ENCODE measurements at regions not wholly inside any gene's neighbourhood (a gene's known extent, or its start where the extent isn't known, plus 50 kb on each side); places are given as distances from the start of the nearest gene placed in this dataset.

DNA sequence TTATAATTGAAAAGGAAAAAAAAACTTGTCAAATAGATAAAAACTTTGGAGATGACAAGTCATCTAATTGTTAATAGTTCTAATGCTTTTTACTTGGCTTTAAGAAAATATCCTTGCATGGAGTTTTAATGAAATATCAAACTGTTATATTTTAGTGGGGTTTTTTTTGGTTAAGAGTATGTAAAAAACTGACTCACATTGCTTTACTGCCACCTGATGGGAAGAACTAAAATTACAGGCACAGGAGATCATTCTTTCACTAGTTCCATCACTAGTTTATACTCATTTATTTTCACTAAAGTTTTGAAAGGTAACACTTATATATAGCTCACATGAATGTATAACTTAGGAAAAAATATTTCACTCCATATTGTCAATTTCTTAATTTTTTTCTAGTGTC, 309.1 kb downstream of the LMBRD1 start:
- TF ChIP-seq, protein P1, sequence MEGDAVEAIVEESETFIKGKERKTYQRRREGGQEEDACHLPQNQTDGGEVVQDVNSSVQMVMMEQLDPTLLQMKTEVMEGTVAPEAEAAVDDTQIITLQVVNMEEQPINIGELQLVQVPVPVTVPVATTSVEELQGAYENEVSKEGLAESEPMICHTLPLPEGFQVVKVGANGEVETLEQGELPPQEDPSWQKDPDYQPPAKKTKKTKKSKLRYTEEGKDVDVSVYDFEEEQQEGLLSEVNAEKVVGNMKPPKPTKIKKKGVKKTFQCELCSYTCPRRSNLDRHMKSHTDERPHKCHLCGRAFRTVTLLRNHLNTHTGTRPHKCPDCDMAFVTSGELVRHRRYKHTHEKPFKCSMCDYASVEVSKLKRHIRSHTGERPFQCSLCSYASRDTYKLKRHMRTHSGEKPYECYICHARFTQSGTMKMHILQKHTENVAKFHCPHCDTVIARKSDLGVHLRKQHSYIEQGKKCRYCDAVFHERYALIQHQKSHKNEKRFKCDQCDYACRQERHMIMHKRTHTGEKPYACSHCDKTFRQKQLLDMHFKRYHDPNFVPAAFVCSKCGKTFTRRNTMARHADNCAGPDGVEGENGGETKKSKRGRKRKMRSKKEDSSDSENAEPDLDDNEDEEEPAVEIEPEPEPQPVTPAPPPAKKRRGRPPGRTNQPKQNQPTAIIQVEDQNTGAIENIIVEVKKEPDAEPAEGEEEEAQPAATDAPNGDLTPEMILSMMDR (IDR thresholded peaks at IDR 0.05; ENCODE audit: low read depth, low read length), result peak; percentile 46
- no peak for TF ChIP-seq POLR2A (IDR thresholded peaks at IDR 0.05; ENCODE audit: extremely low read depth, insufficient read length)

Data from NB4 (cell line).